Suprapubic skin (tissue), 4 donors: ENCODE measurements at regions not wholly inside any gene's neighbourhood (a gene's known extent, or its start where the extent isn't known, plus 50 kb on each side); places are given as distances from the start of the nearest gene placed in this dataset.
A peak's percentile ranks its signal among the peaks of the same experiment; 100 is the strongest.

Experiments used
- DNase-seq, 2 donors: peaks; one replicate each; pipeline ENCODE4 v3.0.0-alpha.2; 2019; ENCODE audit warnings: low spot score in 2 of 2
- H3K27ac ChIP-seq: fragments of 200-600 bp; sonication (generic); one replicate; pipeline ENCODE4 v1.5.1; 2019
- H3K27me3 ChIP-seq: fragments of 200-600 bp; sonication (generic); one replicate; pipeline ENCODE4 v1.5.1; 2019
- H3K36me3 ChIP-seq: fragments of 200-600 bp; sonication (generic); one replicate; pipeline ENCODE4 v1.5.1; 2019
- H3K4me1 ChIP-seq: fragments of 200-600 bp; sonication (generic); one replicate; pipeline ENCODE4 v1.5.1; 2019
- H3K4me3 ChIP-seq: fragments of 200-600 bp; sonication (generic); one replicate; pipeline ENCODE4 v1.5.1; 2019; ENCODE audit warnings: mild to moderate bottlenecking
- H3K9me3 ChIP-seq: fragments of 200-600 bp; sonication (generic); one replicate; pipeline ENCODE4 v1.5.1; 2019
- EP300 ChIP-seq: sonication (generic); formaldehyde crosslinking; IDR thresholded peaks from one replicate; pipeline ENCODE4 v1.6.1; 2017; ENCODE audit warnings: antibody characterized with exemption
- POLR2A ChIP-seq, 2 donors: fragments of 450-650 bp; IDR thresholded peaks; one replicate each; pipeline ENCODE4 v1.6.1; 2017; ENCODE audit warnings: antibody characterized with exemption in 2 of 2, mild to moderate bottlenecking in 2 of 2, moderate library complexity in 2 of 2
- POLR2AphosphoS5 ChIP-seq, 3 donors: sonication (generic); formaldehyde crosslinking; IDR thresholded peaks; one replicate each; pipeline ENCODE4 v1.6.1; 2017; ENCODE audit warnings: antibody characterized with exemption in 3 of 3
- WGBS: methylation state at CpG from one replicate; pipeline ENCODE4 v1.1.5; 2018; 5-methylcytosine and 5-hydroxymethylcytosine counted together
- TF ChIP-seq, protein P1 (sequence below), 2 donors: fragments of 200-600 bp in 1 of 2; fragments of 450-650 bp in 1 of 2; sonication (generic) in 1 of 2; IDR thresholded peaks; one replicate each; pipeline ENCODE4 v1.5.1; 2016 to 2019; ENCODE audit warnings: antibody characterized with exemption in 2 of 2, mild to moderate bottlenecking in 1 of 2, moderate library complexity in 1 of 2

- TF ChIP-seq POLR2AphosphoS5 (IDR thresholded peaks at IDR 0.05) (no peak), EP300 (no peak), POLR2A (IDR thresholded peaks at IDR 0.05) (no peak)
- TF ChIP-seq, protein P1, sequence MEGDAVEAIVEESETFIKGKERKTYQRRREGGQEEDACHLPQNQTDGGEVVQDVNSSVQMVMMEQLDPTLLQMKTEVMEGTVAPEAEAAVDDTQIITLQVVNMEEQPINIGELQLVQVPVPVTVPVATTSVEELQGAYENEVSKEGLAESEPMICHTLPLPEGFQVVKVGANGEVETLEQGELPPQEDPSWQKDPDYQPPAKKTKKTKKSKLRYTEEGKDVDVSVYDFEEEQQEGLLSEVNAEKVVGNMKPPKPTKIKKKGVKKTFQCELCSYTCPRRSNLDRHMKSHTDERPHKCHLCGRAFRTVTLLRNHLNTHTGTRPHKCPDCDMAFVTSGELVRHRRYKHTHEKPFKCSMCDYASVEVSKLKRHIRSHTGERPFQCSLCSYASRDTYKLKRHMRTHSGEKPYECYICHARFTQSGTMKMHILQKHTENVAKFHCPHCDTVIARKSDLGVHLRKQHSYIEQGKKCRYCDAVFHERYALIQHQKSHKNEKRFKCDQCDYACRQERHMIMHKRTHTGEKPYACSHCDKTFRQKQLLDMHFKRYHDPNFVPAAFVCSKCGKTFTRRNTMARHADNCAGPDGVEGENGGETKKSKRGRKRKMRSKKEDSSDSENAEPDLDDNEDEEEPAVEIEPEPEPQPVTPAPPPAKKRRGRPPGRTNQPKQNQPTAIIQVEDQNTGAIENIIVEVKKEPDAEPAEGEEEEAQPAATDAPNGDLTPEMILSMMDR (IDR thresholded peaks at IDR 0.05), result no peak
- peak; percentile 43 to 52 for DNase-seq
- H3K9me3 ChIP-seq, result no peaks in the 10 kb centered on the region
- peaks cover 10% of the 10 kb centered on the region for H3K27me3 ChIP-seq
- H3K4me1 ChIP-seq, result no peaks in the 10 kb centered on the region
- H3K4me3 ChIP-seq, result no peak overlapping the region
- 79% methylated on average over 9 of the region's 15 CpGs for WGBS
- H3K36me3 ChIP-seq, result no peaks in the 10 kb centered on the region
- H3K27ac ChIP-seq, result no peak overlapping the region
Measured at GRCh38 chr10:130777507-130778165, 533.9 kb downstream of the TCERG1L start.

DNA sequence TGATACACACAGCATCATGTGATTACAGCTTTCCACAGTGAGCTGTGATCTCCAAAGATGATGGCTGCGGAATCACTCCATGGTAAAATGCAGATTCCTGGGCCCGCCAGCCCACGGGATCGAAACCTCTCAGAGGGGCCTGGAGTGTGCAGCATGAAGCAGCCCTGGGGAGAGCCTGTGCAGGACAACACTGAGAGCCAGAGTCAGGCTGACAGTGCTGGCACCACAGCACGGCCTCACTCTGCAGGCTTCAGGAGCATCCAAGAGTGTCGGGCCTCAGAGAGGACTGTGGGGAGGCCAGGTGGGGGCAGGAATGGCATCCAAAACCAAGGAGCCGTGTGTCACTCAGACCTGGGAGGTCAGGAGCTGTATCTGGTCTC is 533.4 kb downstream of the TCERG1L start:
- H3K27me3 ChIP-seq, result peaks cover 10% of the 10 kb centered on the region
- no peak for DNase-seq
- no peaks in the 10 kb centered on the region for H3K36me3 ChIP-seq
- TF ChIP-seq POLR2A (IDR thresholded peaks at IDR 0.05) (no peak), POLR2AphosphoS5 (IDR thresholded peaks at IDR 0.05) (no peak)
- H3K9me3 ChIP-seq, result no peaks in the 10 kb centered on the region
- WGBS, result 93% methylated on average over 7 of the region's 7 CpGs
- H3K4me1 ChIP-seq, result no peaks in the 10 kb centered on the region
- H3K27ac ChIP-seq, result no peak overlapping the region
- no peak overlapping the region for H3K4me3 ChIP-seq

GRCh38 chr10:130780763-130781162 is 530.8 kb downstream of the TCERG1L start:
- no peak for DNase-seq
- H3K27me3 ChIP-seq, result no peaks in the 10 kb centered on the region
- no peak overlapping the region for H3K4me3 ChIP-seq
- no peaks in the 10 kb centered on the region for H3K9me3 ChIP-seq
- H3K27ac ChIP-seq, result no peak overlapping the region
- TF ChIP-seq POLR2A (IDR thresholded peaks at IDR 0.05) (no peak), POLR2AphosphoS5 (IDR thresholded peaks at IDR 0.05) (no peak), EP300 (no peak)
- TF ChIP-seq, protein P1 (IDR thresholded peaks at IDR 0.05), result no peak
- H3K36me3 ChIP-seq, result no peaks in the 10 kb centered on the region
- no peaks in the 10 kb centered on the region for H3K4me1 ChIP-seq
- 39% methylated on average over 9 of the region's 9 CpGs for WGBS

GRCh38 chr10:130781206-130781605 is 530.3 kb downstream of the TCERG1L start:
- H3K36me3 ChIP-seq, result no peaks in the 10 kb centered on the region
- WGBS, result 65% methylated on average over 8 of the region's 8 CpGs
- no peaks in the 10 kb centered on the region for H3K9me3 ChIP-seq
- TF ChIP-seq POLR2AphosphoS5 (IDR thresholded peaks at IDR 0.05), result no peak
- TF ChIP-seq EP300, result no peak
- TF ChIP-seq, protein P1 (IDR thresholded peaks at IDR 0.05), result no peak
- no peak for TF ChIP-seq POLR2A (IDR thresholded peaks at IDR 0.05)
- DNase-seq, result no peak
- H3K4me1 ChIP-seq, result no peaks in the 10 kb centered on the region
- H3K4me3 ChIP-seq, result no peak overlapping the region
- H3K27me3 ChIP-seq, result no peaks in the 10 kb centered on the region
- no peak overlapping the region for H3K27ac ChIP-seq

DNA sequence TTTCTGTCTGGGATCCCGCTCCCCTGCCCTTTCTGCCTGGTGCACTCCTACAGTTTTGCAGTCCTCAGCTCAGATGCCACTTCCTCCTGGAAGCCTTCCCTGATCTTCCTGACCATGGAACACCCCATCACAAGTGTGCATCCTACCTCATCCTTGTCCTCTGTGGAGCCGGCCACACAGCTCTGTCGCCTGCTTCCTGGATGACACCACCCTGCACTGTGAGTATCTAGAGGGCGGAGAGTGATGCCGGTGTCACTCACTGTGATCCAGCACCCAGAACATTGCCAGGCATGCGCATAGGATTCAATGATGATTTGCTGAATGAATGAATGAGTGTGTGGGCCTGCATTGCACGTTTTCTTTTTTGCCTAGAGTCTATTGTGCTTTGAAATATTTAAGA is 529.9 kb downstream of the TCERG1L start:
- Histone ChIP-seq H3K27me3 (peaks cover 2% of the 10 kb centered on the region), H3K27ac (no peak overlapping the region), H3K4me1 (no peaks in the 10 kb centered on the region), H3K4me3 (no peak overlapping the region), H3K9me3 (no peaks in the 10 kb centered on the region), H3K36me3 (no peaks in the 10 kb centered on the region)
- DNase-seq, result no peak
- WGBS, result 70% methylated on average over 7 of the region's 7 CpGs
- TF ChIP-seq, protein P1 (IDR thresholded peaks at IDR 0.05), result no peak
- TF ChIP-seq POLR2AphosphoS5 (IDR thresholded peaks at IDR 0.05) (no peak), POLR2A (IDR thresholded peaks at IDR 0.05) (no peak), EP300 (no peak)

DNA sequence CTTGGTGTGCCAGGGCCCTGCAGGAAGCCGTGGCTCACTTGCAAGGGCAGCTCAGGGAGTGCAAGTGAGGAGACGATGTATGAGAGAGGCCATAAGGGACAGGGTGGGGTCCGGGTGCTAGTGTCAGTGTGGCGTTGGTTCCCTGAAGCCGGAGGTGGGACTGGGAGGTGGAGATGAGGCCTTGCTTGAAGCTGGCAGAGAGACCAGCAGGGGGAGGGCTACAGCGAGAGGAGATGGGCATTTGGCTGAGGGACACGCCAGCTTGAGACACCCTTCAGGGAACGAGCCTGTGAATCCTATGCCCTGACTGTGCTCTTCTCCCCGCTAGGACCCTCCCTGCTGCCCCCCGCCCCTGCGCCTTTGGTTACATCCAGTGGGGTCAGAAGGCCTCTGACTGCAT is 529.1 kb downstream of the TCERG1L start:
- no peaks in the 10 kb centered on the region for H3K36me3 ChIP-seq
- no peak for DNase-seq
- no peaks in the 10 kb centered on the region for H3K9me3 ChIP-seq
- no peaks in the 10 kb centered on the region for H3K4me1 ChIP-seq
- WGBS, result 71% methylated on average over 9 of the region's 11 CpGs
- H3K27me3 ChIP-seq, result peaks cover 2% of the 10 kb centered on the region
- H3K4me3 ChIP-seq, result no peak overlapping the region
- TF ChIP-seq POLR2A (IDR thresholded peaks at IDR 0.05) (no peak), POLR2AphosphoS5 (IDR thresholded peaks at IDR 0.05) (no peak), EP300 (no peak)
- TF ChIP-seq, protein P1 (IDR thresholded peaks at IDR 0.05), result no peak
- H3K27ac ChIP-seq, result no peak overlapping the region
